ENCODE measurements at regions not wholly inside any gene's neighbourhood (a gene's known extent, or its start where the extent isn't known, plus 50 kb on each side); places are given as distances from the start of the nearest gene placed in this dataset.

DNA sequence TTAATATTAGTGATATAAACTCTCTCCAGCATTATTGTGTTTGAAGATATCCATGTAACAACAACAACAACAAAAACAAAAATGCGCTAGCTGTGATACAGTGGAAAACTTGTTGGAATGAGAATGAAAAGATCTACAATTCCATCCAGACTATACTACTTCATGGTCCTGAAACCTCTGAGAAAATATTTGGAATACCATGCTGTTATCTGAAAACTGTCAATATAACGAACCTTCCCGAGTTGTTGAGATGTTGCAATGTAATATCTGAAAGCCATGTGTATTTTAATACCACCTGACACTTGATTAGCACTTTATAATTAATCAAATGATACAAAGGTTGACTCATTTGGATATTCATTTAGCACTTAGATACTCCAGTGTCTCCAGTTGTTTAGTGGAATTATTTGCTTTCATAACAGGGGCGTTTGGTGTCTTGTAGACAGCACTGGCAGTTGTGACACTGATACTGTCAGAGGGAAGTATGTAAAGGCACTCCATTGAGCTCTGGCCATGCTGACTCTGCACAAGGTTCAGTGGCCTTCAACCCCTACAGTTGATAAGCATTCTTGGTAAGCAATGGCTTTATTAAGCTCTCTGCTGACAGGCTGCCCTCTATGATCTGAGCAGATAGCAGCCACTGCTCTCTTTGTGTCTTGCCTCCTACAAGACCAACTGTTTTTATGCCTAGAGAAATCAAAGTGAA is 447.1 kb upstream of the SEL1L start:
- TF ChIP-seq, protein P1, sequence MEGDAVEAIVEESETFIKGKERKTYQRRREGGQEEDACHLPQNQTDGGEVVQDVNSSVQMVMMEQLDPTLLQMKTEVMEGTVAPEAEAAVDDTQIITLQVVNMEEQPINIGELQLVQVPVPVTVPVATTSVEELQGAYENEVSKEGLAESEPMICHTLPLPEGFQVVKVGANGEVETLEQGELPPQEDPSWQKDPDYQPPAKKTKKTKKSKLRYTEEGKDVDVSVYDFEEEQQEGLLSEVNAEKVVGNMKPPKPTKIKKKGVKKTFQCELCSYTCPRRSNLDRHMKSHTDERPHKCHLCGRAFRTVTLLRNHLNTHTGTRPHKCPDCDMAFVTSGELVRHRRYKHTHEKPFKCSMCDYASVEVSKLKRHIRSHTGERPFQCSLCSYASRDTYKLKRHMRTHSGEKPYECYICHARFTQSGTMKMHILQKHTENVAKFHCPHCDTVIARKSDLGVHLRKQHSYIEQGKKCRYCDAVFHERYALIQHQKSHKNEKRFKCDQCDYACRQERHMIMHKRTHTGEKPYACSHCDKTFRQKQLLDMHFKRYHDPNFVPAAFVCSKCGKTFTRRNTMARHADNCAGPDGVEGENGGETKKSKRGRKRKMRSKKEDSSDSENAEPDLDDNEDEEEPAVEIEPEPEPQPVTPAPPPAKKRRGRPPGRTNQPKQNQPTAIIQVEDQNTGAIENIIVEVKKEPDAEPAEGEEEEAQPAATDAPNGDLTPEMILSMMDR (IDR thresholded peaks at IDR 0.05; ENCODE audit: extremely low read depth in 1 of 2, insufficient read depth in 1 of 2, low read depth in 1 of 2, low read length in 2 of 2): no peak
- no peak for TF ChIP-seq POLR2AphosphoS5 (IDR thresholded peaks at IDR 0.05; ENCODE audit: insufficient read depth, low read depth, low read length)
